ENCODE measurements at regions not wholly inside any gene's neighbourhood (a gene's known extent, or its start where the extent isn't known, plus 50 kb on each side); places are given as distances from the start of the nearest gene placed in this dataset.

GRCh38 chr2:241942416-241943208 lies 73.1 kb downstream of the RTP5 start:
- DNase-seq (ENCODE audit: low spot score): no peak

- DNase-seq (ENCODE audit: low spot score): no peak
Measured at GRCh38 chr2:241943209-241943850, 73.8 kb downstream of the RTP5 start.

- no peak for DNase-seq (ENCODE audit: low spot score)
Measured at GRCh38 chr2:241943961-241944575, 74.5 kb downstream of the RTP5 start.

GRCh38 chr2:241944821-241945220 lies 75.3 kb downstream of the RTP5 start:
- no peak for DNase-seq (ENCODE audit: low spot score)

- DNase-seq (ENCODE audit: low spot score): no peak
Measured at GRCh38 chr2:241945311-241945710, 75.8 kb downstream of the RTP5 start.

- no peak for DNase-seq (ENCODE audit: low spot score)
Measured at GRCh38 chr2:241945803-241946202, 76.3 kb downstream of the RTP5 start.

- DNase-seq (ENCODE audit: low spot score): no peak
Measured at GRCh38 chr2:241946306-241947003, 76.9 kb downstream of the RTP5 start.

GRCh38 chr2:241947004-241947350 lies 77.4 kb downstream of the RTP5 start:
- DNase-seq (ENCODE audit: low spot score): no peak

GRCh38 chr2:241947401-241947800 lies 77.9 kb downstream of the RTP5 start:
- no peak for DNase-seq (ENCODE audit: low spot score)

- DNase-seq (ENCODE audit: low spot score): no peak
Measured at GRCh38 chr2:241947876-241948275, 78.3 kb downstream of the RTP5 start.

GRCh38 chr2:241948299-241948897 lies 78.9 kb downstream of the RTP5 start:
- DNase-seq (ENCODE audit: low spot score): no peak

- DNase-seq (ENCODE audit: low spot score): no peak
Measured at GRCh38 chr2:241948901-241949735, 79.6 kb downstream of the RTP5 start.

GRCh38 chr2:241949736-241950412 lies 80.3 kb downstream of the RTP5 start:
- DNase-seq (ENCODE audit: low spot score): no peak

GRCh38 chr2:241950413-241951315 lies 81.1 kb downstream of the RTP5 start:
- peak; percentile 77 for DNase-seq (ENCODE audit: low spot score)

- DNase-seq (ENCODE audit: low spot score): no peak
Measured at GRCh38 chr2:241951316-241951700, 81.8 kb downstream of the RTP5 start.

GRCh38 chr2:241951920-241952319 lies 82.4 kb downstream of the RTP5 start:
- no peak for DNase-seq (ENCODE audit: low spot score)

- no peak for DNase-seq (ENCODE audit: low spot score)
Measured at GRCh38 chr2:241952816-241953215, 83.3 kb downstream of the RTP5 start.

- no peak for DNase-seq (ENCODE audit: low spot score)
Measured at GRCh38 chr2:241953324-241953928, 83.9 kb downstream of the RTP5 start.

GRCh38 chr2:241956521-241957110 lies 87.1 kb downstream of the RTP5 start:
- DNase-seq (ENCODE audit: low spot score): no peak

Data from mucosa of gallbladder (tissue), 1 donor.